ENCODE measurements at regions not wholly inside any gene's neighbourhood (a gene's known extent, or its start where the extent isn't known, plus 50 kb on each side); places are given as distances from the start of the nearest gene placed in this dataset.

GRCh38 chr1:69263921-69264391 is 303.8 kb upstream of the LRRC7 start:
- no peaks in the 10 kb centered on the region for H3K27me3 ChIP-seq (ENCODE audit: control insufficient read depth in 4 of 4, insufficient read depth in 4 of 4, low read length in 3 of 4)
- H3K4me1 ChIP-seq (ENCODE audit: control insufficient read depth in 4 of 4, insufficient read depth in 4 of 4, low read length in 3 of 4) = peaks cover 0 to 2% (median 0%) of the 10 kb centered on the region in 4 donors
- H3K4me3 ChIP-seq (ENCODE audit: low read depth in 1 of 3, low read length in 3 of 3) = no peak overlapping the region
- no peaks in the 10 kb centered on the region for H3K36me3 ChIP-seq (ENCODE audit: control insufficient read depth in 4 of 4, insufficient read depth in 3 of 4, low read depth in 1 of 4, low read length in 3 of 4)
- DNase-seq (ENCODE audit: low spot score) = no peak
- no peaks in the 10 kb centered on the region for H3K9me3 ChIP-seq (ENCODE audit: control insufficient read depth in 4 of 4, low read length in 3 of 4)
- no peak overlapping the region for H3K27ac ChIP-seq (ENCODE audit: low read depth in 1 of 2, low read length in 2 of 2)
- no peak overlapping the region for H3K9ac ChIP-seq (ENCODE audit: low read depth in 1 of 2, low read length in 2 of 2)
- WGBS = 83% methylated on average over 3 of the region's 3 CpGs
- TF ChIP-seq TAF1 (conservative IDR thresholded peaks at IDR 0.05) (no peak), HNF4G (IDR thresholded peaks at IDR 0.05) (no peak), SP1 (IDR thresholded peaks at IDR 0.05) (no peak), NR2F2 (IDR thresholded peaks at IDR 0.05) (no peak)
- TF ChIP-seq, protein P1, sequence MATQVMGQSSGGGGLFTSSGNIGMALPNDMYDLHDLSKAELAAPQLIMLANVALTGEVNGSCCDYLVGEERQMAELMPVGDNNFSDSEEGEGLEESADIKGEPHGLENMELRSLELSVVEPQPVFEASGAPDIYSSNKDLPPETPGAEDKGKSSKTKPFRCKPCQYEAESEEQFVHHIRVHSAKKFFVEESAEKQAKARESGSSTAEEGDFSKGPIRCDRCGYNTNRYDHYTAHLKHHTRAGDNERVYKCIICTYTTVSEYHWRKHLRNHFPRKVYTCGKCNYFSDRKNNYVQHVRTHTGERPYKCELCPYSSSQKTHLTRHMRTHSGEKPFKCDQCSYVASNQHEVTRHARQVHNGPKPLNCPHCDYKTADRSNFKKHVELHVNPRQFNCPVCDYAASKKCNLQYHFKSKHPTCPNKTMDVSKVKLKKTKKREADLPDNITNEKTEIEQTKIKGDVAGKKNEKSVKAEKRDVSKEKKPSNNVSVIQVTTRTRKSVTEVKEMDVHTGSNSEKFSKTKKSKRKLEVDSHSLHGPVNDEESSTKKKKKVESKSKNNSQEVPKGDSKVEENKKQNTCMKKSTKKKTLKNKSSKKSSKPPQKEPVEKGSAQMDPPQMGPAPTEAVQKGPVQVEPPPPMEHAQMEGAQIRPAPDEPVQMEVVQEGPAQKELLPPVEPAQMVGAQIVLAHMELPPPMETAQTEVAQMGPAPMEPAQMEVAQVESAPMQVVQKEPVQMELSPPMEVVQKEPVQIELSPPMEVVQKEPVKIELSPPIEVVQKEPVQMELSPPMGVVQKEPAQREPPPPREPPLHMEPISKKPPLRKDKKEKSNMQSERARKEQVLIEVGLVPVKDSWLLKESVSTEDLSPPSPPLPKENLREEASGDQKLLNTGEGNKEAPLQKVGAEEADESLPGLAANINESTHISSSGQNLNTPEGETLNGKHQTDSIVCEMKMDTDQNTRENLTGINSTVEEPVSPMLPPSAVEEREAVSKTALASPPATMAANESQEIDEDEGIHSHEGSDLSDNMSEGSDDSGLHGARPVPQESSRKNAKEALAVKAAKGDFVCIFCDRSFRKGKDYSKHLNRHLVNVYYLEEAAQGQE (IDR thresholded peaks at IDR 0.05) = no peak

DNA sequence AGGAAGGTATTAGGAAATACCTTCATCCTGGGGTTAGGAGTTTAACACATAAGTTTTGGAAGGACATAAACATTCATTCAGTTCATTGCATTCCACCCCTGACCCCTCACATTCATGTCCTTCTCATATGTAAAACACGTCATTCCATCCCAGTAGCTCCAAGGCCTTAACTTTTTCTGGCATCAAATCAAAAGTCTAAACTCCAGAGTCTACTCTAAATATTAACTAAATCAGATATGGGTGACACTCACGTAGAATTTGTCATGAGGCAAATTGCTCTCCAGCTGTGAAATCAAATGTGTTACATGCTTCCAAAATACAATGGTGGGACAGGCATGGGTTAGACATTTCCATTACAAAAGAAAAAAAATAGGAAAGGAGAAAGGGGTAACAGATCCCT is 298.2 kb upstream of the LRRC7 start:
- peak overlapping the region; percentile 64 to 78 for H3K27ac ChIP-seq (ENCODE audit: low read depth in 1 of 2, low read length in 2 of 2)
- no peak overlapping the region for H3K4me3 ChIP-seq (ENCODE audit: low read depth in 1 of 3, low read length in 3 of 3)
- no peaks in the 10 kb centered on the region for H3K27me3 ChIP-seq (ENCODE audit: control insufficient read depth in 4 of 4, insufficient read depth in 4 of 4, low read length in 3 of 4)
- DNase-seq (ENCODE audit: low spot score) = no peak
- H3K9ac ChIP-seq (ENCODE audit: low read depth in 1 of 2, low read length in 2 of 2) = no peak overlapping the region
- peaks cover 3 to 19% (median 18%) of the 10 kb centered on the region in 4 donors for H3K4me1 ChIP-seq (ENCODE audit: control insufficient read depth in 4 of 4, insufficient read depth in 4 of 4, low read length in 3 of 4)
- 27% methylated on average over 2 of the region's 2 CpGs for WGBS
- H3K9me3 ChIP-seq (ENCODE audit: control insufficient read depth in 4 of 4, low read length in 3 of 4) = no peaks in the 10 kb centered on the region
- H3K36me3 ChIP-seq (ENCODE audit: control insufficient read depth in 4 of 4, insufficient read depth in 3 of 4, low read depth in 1 of 4, low read length in 3 of 4) = no peaks in the 10 kb centered on the region
- peak; percentile 72 for TF ChIP-seq YY1 (IDR thresholded peaks at IDR 0.05)
- TF ChIP-seq HNF4G (IDR thresholded peaks at IDR 0.05) = peak; percentile 79
- peak; percentile 88 for TF ChIP-seq SP1 (IDR thresholded peaks at IDR 0.05)
- TF ChIP-seq GABPA (IDR thresholded peaks at IDR 0.05 in 1 of 2, conservative IDR thresholded peaks at IDR 0.05 in 1 of 2) = no peak
- peak; percentile 91 to 94 for TF ChIP-seq HNF4A (conservative IDR thresholded peaks at IDR 0.05)
- TF ChIP-seq FOXA2 (IDR thresholded peaks at IDR 0.05) = no peak
- peak; percentile 46 for TF ChIP-seq MAX (IDR thresholded peaks at IDR 0.05)
- TF ChIP-seq, protein P1 (IDR thresholded peaks at IDR 0.05) = peak; percentile 47
- peak; percentile 48 for TF ChIP-seq ATF3 (IDR thresholded peaks at IDR 0.05)
- TF ChIP-seq JUND (IDR thresholded peaks at IDR 0.05) = peak in 1 of 2 donors; percentile 45
- TF ChIP-seq, protein P2, sequence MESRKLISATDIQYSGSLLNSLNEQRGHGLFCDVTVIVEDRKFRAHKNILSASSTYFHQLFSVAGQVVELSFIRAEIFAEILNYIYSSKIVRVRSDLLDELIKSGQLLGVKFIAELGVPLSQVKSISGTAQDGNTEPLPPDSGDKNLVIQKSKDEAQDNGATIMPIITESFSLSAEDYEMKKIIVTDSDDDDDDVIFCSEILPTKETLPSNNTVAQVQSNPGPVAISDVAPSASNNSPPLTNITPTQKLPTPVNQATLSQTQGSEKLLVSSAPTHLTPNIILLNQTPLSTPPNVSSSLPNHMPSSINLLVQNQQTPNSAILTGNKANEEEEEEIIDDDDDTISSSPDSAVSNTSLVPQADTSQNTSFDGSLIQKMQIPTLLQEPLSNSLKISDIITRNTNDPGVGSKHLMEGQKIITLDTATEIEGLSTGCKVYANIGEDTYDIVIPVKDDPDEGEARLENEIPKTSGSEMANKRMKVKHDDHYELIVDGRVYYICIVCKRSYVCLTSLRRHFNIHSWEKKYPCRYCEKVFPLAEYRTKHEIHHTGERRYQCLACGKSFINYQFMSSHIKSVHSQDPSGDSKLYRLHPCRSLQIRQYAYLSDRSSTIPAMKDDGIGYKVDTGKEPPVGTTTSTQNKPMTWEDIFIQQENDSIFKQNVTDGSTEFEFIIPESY (IDR thresholded peaks at IDR 0.05) = no peak
- peak; percentile 49 to 62 for TF ChIP-seq RXRA (IDR thresholded peaks at IDR 0.05)
- peak; percentile 31 for TF ChIP-seq NR2F2 (IDR thresholded peaks at IDR 0.05)
